ENCODE measurements at regions not wholly inside any gene's neighbourhood (a gene's known extent, or its start where the extent isn't known, plus 50 kb on each side); places are given as distances from the start of the nearest gene placed in this dataset.

- TF ChIP-seq CTCF (IDR thresholded peaks at IDR 0.05; ENCODE audit: low read length) (no peak), EZH2 (IDR thresholded peaks at IDR 0.05; ENCODE audit: borderline replicate concordance, low read length) (no peak)
Observed at GRCh38 chr17:64718058-64718457, 56.0 kb upstream of the SMURF2 start.
